ENCODE measurements at regions not wholly inside any gene's neighbourhood (a gene's known extent, or its start where the extent isn't known, plus 50 kb on each side); places are given as distances from the start of the nearest gene placed in this dataset.
"Not testable (repeated sequence)": the region's sequence is repeated elsewhere in the genome, so short reads cannot be mapped to it uniquely, and the experiment has no call there.

GRCh38 chr2:204131621-204132020 is 195.1 kb downstream of the ICOS start:
- no peak for DNase-seq (ENCODE audit: low spot score)
- intact Hi-C loops (cut with DNase I) = no loop called here

DNA sequence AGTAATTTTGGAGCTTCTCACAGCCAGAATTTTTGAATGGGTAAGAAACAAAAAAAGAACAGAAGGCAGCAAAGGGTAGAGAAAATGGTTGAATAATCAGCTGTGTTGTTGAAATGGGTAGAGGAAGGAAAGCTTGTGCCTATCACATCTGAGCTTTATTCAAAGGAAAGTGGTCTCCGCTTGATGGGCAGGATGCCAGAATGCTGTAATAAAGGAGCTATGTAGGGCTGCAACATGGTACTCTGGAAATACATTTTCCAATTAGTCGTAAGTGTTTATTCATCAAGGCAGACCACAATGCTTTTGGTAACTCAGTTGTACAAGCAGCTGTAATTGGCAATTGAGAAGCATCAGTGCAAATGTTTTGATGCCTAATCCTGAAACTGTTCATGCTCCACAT is 196.9 kb downstream of the ICOS start:
- no peak for DNase-seq (ENCODE audit: low spot score)
- intact Hi-C loops (cut with DNase I) = no loop called here

DNA sequence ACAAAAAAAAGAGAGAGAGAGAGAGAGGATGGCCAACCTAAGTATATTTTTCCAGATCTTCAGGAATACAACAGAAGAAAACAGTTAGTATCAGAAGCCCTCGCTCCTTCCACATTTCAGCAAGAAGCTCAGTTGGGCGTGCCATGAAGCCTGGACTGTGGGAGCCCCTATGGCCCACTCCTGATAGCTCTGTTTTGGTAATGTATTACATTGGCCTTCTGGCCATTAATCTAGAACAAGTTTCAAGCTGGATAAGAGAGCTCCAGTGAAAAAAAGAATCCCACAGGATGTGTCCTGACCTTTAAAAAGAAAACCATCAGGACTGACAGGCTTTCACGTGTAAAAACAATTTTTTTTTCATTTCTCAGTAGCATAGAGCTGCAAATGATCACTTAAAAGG is 197.9 kb downstream of the ICOS start:
- intact Hi-C loops (cut with DNase I) = no loop called here
- no peak for DNase-seq (ENCODE audit: low spot score)

GRCh38 chr2:204135752-204136151 is 199.2 kb downstream of the ICOS start:
- intact Hi-C loops (cut with DNase I) = no loop called here
- no peak for DNase-seq (ENCODE audit: low spot score)

GRCh38 chr2:204138206-204138605 is 201.6 kb downstream of the ICOS start:
- no peak for DNase-seq (ENCODE audit: low spot score)

GRCh38 chr2:204140246-204140645 is 203.7 kb downstream of the ICOS start:
- intact Hi-C loops (cut with DNase I) = loop anchor here in 1 of 2 donors (5.0 kb wide), 1 partner anchor 1742 kb away; no protein-coding TSS in a partner anchor
- DNase-seq (ENCODE audit: low spot score) = no peak

More at GRCh38 chr2:204138206-204138605, 201.6 kb downstream of the ICOS start:
- intact Hi-C loops (cut with DNase I) = no loop called here

DNA sequence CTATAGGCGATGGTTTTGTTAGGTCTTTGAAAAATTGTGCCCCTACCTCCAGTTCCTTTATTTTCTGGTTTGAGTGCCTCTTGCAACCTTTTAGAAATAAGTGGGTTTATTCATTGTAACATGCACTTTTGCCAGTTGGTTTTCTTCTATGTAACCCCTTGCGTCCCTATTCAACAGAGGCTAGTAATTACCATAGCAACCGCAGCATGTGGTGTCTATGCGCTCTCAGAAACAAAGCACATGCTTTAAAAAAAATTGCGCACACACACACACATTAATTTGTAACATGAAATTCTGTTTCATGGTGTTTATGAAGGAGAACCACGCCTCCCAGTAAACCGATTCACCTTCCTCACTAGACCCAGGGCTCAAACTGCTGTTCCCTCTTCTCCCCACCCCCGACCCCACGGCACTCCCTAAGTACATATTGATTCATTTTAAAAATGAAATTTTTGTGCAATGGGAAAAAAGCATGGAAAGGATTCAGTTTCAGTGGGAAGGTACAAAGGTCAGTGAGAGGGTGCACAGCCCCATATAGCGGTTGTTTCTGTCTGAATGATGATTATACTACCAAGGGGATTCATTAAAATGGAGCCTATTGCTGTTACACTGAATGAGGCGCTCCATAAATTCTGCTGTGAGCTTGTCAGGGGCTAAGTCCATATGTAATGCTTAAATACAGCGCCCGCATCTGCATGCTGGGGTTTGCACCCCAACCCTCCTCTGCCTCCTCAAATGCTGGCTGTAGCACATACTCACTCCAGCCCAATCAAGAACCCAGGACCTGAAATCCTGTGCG is 206.9 kb downstream of the ICOS start:
- intact Hi-C loops (cut with DNase I) = loop anchor here in 1 of 2 donors (5.0 kb wide), 1 partner anchor 1739 kb away; no protein-coding TSS in a partner anchor

DNA sequence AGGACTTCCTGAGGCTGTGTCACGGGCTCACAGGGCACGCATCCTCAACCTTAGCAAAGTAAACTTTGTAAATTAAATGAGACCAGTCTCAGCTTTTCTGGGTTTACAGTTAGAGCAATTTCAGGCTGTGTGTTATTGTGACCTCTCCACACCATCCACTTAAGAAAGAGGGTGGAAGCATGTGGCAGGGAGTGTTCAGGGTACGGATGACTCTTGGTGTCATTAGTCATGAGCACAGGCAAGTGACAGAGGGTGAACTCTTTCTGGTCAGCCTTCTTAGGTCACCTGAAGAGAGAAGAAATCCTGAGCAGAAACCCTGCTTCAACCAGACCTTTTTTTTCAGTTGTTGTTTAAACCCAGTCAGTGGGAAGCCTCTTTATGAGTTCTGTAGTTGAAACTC is 207.9 kb downstream of the ICOS start:
- no peak for DNase-seq (ENCODE audit: low spot score)
- intact Hi-C loops (cut with DNase I) = loop anchor here in 1 of 2 donors (5.0 kb wide), 1 partner anchor 1738 kb away; no protein-coding TSS in a partner anchor

More for the DNA sequence above, 206.9 kb downstream of the ICOS start:
- DNase-seq (ENCODE audit: low spot score) = no peak

DNA sequence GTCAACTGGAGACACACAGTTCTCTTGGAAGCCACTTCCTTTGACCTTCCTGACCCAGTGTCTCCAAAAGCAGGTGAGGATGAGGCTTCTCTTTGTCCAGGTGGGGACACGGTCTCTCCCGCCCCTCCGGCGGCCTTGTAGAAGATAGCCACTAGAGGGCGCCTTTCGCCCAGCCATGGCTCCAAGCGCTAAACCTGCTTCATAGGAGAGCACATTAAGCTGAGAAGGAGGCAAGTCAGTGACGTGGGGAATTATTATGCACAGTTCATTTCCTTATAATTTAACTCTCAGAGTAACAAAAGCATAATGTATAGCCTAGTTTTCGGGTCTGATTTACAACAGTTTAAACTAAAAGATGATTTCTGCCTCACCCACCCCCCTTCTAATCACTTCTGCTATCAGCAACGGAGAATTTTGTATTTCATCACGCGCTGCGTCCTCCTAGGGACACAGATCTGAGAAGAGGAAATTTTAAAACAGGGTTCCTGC is 208.7 kb downstream of the ICOS start:
- intact Hi-C loops (cut with DNase I) = no loop called here

GRCh38 chr2:204145791-204146190 is 209.2 kb downstream of the ICOS start:
- DNase-seq (ENCODE audit: low spot score) = no peak
- intact Hi-C loops (cut with DNase I) = no loop called here

More for the DNA sequence above, 208.7 kb downstream of the ICOS start:
- DNase-seq (ENCODE audit: low spot score) = peak; percentile 92

DNA sequence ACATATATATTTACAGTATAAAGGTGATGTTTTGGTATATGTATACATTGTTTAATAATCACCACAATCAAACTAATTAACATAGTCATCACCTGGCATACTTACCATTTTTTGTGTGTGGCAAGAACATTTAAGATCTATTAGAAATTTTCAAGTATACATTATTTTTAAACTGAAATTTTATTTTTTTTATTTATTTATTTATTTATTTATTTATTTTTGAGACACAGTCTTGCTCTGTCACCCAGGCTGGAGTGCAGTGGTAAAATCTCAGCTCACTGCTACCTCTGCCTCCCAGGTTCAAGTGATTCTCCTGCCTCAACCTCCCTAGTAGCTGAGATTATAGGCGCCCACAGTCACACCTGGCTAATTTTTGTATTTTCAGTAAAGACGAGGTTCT is 210.5 kb downstream of the ICOS start:
- intact Hi-C loops (cut with DNase I); DNase-seq (ENCODE audit: low spot score): not testable (repeated sequence)

DNA sequence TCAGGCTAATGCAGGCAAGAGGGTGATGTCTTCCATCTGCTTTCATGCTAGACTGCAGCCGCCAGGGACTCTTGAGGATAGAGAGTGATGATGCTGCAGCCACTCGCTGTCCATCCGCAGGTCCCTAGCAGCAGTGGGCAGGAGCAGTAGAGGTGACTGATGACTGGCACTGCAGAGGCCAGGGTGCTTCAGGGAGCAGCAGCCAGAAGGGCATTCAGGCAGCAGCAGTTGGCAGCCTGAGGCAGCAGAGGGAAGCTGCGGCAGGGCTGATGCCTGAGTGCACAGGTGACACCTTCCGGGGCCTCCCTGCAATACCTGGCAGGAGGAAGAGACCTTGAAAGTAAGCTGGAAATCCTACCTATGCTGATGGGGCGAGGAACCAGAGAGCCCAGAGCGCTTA is 214.2 kb downstream of the ICOS start:
- intact Hi-C loops (cut with DNase I) = loop anchor here (5.0 to 10.0 kb wide), 2 partner anchors 777 to 1056 kb away; no protein-coding TSS in a partner anchor
- no peak for DNase-seq (ENCODE audit: low spot score)

- no peak for DNase-seq (ENCODE audit: low spot score)
- intact Hi-C loops (cut with DNase I) = loop anchor here (5.0 to 10.0 kb wide), 2 partner anchors 775 to 1058 kb away; no protein-coding TSS in a partner anchor
These were observed 216.1 kb downstream of the ICOS start for GRCh38 chr2:204152616-204153015.

- intact Hi-C loops (cut with DNase I) = loop anchor here (5.0 to 10.0 kb wide), 2 partner anchors 772 to 1060 kb away; no protein-coding TSS in a partner anchor
- DNase-seq (ENCODE audit: low spot score) = no peak
These were observed 218.3 kb downstream of the ICOS start for GRCh38 chr2:204154863-204155262.

- intact Hi-C loops (cut with DNase I) = loop anchor here in 1 of 2 donors (10.0 kb wide), 1 partner anchor 1062 kb away; no protein-coding TSS in a partner anchor
These were observed 219.9 kb downstream of the ICOS start for GRCh38 chr2:204156456-204156855.

GRCh38 chr2:204157684-204158083 is 221.1 kb downstream of the ICOS start:
- DNase-seq (ENCODE audit: low spot score) = no peak
- intact Hi-C loops (cut with DNase I) = loop anchor here in 1 of 2 donors (10.0 kb wide), 1 partner anchor 1063 kb away; no protein-coding TSS in a partner anchor

More at GRCh38 chr2:204156456-204156855, 219.9 kb downstream of the ICOS start:
- no peak for DNase-seq (ENCODE audit: low spot score)

DNA sequence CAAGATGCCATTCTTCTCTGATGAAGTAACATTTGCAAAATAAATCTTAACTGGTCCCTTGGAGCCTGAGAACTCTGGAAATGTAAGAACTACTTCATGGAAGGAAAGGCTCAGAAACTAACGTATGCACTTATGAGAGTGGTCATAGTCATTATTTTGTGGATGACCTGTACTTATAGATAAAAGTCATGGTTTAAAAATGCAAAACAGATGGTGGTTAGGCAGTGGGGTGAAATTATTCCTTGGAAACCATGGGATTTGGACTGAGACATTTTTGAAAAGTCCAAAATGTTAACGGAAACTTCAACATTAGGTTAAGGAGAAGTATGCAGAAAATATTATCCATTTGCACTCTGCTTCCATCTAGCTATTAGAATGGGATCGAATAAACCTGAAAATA is 223.0 kb downstream of the ICOS start:
- intact Hi-C loops (cut with DNase I) = loop anchor here in 1 of 2 donors (10.0 kb wide), 1 partner anchor 1065 kb away; no protein-coding TSS in a partner anchor
- DNase-seq (ENCODE audit: low spot score) = no peak

DNA sequence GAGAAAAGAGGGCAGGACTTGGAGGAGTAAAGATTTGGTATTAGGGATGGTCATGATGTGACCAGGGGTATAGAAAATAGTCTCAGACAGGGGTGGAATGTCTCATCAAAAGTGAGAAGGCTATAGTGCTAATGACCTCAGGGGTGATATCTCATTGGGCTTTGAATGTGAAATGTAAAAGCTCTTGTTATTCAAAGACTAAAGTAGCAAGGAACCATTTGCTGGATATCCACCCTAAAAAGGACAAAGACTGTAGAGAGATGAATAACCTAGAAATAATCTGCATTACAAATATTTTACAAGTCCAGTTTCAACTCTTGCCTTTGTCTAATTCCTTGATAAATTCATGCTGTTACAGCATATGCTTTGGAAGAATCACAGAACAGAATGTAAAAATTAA is 224.4 kb downstream of the ICOS start:
- DNase-seq (ENCODE audit: low spot score) = no peak
- intact Hi-C loops (cut with DNase I) = no loop called here

DNA sequence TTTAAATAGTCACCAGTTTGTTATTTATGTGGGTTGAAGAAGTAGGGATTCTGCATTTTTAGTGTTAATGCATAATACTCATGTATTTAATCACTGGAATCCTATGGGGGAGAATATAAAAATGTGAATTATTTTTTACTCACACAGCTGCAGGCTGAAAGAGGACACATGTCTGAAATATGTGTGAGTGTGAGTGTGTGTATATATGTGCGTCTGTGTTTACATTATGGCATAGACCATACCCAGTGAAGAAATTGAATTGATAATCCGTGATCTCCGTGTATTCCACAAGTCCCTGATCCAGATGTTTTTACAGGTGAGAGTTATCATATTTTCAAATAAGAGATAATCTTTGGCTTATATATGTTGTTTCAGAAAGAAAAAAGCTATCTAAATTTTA is 225.3 kb downstream of the ICOS start:
- intact Hi-C loops (cut with DNase I) = no loop called here
- DNase-seq (ENCODE audit: low spot score) = no peak

DNA sequence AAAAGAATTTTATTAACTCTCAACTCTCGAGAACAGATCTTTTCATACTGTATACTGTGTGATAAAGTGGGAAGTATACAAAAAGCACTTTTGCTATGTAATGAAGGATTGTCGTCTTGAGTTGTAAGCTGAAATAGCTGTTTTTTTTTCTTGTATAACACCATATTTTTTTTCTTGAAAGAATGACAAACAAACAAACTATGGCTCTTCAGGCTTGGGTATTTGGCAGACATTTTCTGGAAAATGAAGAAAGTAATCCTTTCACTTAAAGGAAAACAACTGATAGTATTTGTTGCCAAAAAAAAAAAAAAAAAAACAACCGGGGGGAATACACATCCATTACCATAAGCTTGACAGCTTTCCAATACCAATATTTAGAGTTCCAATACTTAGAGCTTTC is 230.4 kb downstream of the ICOS start:
- no peak for DNase-seq (ENCODE audit: low spot score)
- intact Hi-C loops (cut with DNase I) = no loop called here
